GM12874 (cell line): ENCODE measurements at regions not wholly inside any gene's neighbourhood (a gene's known extent, or its start where the extent isn't known, plus 50 kb on each side); places are given as distances from the start of the nearest gene placed in this dataset.

ENCODE experiments used
- TF ChIP-seq, protein P1 (sequence below): IDR thresholded peaks from 2 replicates; pipeline ENCODE4 v1.5.1; 2011; ENCODE audit warnings: low read depth, mild to moderate bottlenecking, control low read depth, low read length, moderate library complexity; ENCODE audit not compliant: insufficient read depth

DNA sequence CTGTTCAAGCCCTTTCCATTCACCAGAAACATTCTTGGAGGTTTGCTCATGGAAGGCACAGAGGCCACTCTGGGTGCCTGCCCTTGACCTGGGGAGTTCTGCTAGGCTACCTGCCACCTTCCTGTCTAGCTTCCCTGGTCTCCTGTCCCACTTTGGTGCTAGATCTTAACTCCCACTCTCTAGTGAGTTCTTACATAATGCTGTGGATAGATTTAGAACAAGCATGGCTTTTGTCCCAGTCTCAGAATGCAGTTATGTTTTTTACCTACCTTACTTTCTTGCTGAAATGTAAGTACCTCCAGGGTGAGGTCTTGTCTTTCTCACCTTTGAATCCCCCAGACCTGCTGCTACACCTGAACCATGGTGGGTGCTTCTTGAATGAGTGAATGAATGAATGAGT lies 1252.3 kb downstream of the TYW1 start:
- TF ChIP-seq, protein P1, sequence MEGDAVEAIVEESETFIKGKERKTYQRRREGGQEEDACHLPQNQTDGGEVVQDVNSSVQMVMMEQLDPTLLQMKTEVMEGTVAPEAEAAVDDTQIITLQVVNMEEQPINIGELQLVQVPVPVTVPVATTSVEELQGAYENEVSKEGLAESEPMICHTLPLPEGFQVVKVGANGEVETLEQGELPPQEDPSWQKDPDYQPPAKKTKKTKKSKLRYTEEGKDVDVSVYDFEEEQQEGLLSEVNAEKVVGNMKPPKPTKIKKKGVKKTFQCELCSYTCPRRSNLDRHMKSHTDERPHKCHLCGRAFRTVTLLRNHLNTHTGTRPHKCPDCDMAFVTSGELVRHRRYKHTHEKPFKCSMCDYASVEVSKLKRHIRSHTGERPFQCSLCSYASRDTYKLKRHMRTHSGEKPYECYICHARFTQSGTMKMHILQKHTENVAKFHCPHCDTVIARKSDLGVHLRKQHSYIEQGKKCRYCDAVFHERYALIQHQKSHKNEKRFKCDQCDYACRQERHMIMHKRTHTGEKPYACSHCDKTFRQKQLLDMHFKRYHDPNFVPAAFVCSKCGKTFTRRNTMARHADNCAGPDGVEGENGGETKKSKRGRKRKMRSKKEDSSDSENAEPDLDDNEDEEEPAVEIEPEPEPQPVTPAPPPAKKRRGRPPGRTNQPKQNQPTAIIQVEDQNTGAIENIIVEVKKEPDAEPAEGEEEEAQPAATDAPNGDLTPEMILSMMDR: no peak

DNA sequence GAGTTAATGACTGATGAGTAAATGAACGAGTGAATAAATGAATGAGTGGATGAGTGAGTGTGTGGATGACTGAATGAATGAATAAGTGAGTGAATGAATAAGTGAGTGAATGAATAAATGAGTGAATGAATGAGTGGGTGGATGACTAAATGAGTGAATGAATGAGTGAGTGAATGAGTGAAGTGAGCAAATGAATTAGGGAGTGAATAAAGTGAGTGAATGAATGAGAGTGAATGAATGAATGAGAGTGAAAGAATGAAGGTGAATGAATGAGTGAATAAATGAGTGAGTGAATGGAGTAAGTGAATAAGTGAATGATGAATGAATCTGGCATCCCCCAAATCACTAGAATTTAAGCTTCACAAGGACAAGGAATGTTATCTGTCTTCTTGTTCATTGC lies 1253.0 kb downstream of the TYW1 start:
- TF ChIP-seq, protein P1: no peak

DNA sequence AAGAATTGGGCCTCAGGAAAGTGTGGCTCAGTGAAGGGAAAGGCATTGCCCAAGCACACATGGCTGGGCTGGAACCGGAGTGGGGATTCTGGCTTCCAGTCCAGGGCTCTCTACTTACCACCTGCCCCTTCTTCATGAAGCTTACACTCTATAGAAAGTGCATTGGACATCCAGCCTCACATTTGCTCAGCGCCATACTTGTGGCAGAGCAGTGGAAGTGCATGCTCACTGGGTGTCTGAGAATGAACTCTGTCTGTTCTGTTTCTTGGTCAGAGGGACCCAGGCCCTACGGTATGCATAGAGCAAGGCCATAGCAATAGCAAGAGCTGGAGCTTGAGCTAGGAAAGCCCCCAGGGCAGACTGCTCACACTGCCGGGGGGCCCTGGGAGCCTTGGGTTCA lies 1253.5 kb downstream of the TYW1 start:
- TF ChIP-seq, protein P1: no peak

DNA sequence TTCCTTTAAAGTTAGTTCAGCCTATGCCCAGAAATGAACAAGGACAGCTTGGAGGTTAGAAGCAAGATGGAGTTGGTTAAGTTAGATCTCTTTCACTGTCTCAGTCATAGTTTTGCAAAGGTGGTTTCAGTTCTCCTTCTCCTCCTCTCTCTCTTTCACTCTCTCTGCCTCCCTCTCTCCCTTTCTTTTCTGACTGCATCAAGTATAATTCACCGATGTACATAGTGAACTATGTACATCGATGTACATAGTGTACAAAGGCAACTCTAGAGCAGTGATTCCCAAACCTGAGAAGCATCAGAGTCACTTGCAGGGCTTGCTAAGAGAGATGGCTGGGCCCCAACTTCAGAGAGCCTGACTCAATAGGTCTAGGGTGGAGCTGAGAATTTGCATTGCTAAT lies 1259.7 kb downstream of the TYW1 start:
- TF ChIP-seq, protein P1: no peak

DNA sequence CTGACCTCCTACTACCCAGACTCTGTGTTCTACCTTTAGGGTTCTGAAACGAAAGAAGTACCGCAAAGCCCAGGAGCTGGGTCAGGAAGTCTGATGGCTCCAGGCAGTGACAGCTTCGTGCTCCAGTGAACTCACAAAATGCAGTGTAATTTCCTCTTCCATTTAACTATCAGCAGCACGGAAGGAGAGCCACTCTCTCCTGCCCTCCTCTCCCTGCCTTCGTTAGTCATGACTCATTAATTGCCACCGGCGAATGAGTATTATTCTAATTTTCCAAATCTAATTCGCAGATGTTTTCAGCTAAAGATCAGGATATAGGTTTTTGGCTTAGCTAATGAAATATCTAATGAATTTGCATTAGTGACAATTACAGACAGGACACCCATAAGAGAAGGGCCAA lies 1262.0 kb downstream of the TYW1 start:
- TF ChIP-seq, protein P1: no peak

DNA sequence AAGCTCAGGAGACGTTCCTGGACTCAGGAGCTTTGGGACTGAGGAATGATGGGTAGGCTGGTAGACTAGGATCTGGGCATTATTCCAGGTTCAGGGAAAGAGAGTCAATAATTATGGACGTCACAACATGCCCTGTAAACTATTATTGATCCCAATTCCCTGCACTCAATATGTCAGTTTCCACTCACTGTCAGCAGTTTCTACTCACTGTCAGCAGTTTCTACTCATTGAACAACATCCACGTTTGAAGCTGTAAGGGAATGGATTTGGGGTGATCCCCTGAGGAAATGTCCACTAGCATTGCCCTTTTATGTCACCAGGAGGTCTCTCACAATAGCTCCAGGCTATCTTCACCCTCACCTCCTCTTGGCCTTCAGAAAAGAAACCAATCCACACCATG lies 1268.6 kb downstream of the TYW1 start:
- TF ChIP-seq, protein P1: no peak

DNA sequence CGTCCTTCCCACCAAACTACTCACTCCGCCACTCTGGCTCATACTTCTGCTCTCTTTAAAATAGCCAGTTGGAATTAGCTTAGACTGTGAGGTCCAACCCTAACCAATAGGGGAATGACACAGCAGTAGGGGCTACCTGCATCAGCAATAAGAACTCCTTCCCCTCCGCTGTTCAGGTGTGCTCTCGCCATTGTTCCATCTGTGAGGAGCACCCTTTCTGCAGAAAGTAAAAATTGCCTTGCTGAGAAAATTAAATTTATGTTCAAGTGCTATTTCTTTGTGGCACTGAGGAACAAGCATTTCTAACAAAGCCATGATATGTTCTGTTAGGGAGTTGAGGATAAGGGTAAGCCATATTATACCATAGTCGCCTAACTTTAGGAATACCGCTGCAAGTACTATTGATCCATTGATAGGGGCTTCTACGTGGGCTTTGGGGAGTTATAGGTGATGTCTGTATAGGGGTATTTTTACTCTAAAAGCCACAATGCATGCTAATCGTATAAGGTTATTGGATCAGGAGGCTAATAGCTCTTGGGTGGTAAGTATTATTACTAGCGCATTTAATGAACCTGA lies 1269.5 kb downstream of the TYW1 start:
- TF ChIP-seq, protein P1: no peak
